Suprapubic skin (tissue), 4 donors: ENCODE measurements at regions not wholly inside any gene's neighbourhood (a gene's known extent, or its start where the extent isn't known, plus 50 kb on each side); places are given as distances from the start of the nearest gene placed in this dataset.

Experiments used
- POLR2A ChIP-seq, 2 donors: fragments of 450-650 bp; IDR thresholded peaks; one replicate each; pipeline ENCODE4 v1.6.1; 2017; ENCODE audit warnings: antibody characterized with exemption in 2 of 2, mild to moderate bottlenecking in 2 of 2, moderate library complexity in 2 of 2
- POLR2AphosphoS5 ChIP-seq, 3 donors: sonication (generic); formaldehyde crosslinking; IDR thresholded peaks; one replicate each; pipeline ENCODE4 v1.6.1; 2017; ENCODE audit warnings: antibody characterized with exemption in 3 of 3

- no peak for TF ChIP-seq POLR2AphosphoS5 (IDR thresholded peaks at IDR 0.05)
- no peak for TF ChIP-seq POLR2A (IDR thresholded peaks at IDR 0.05)
These were observed 621.7 kb downstream of the TMEM182 start for GRCh38 chr2:103383541-103383940.
